Astrocyte (in vitro differentiated cells and primary cell): ENCODE measurements at regions not wholly inside any gene's neighbourhood (a gene's known extent, or its start where the extent isn't known, plus 50 kb on each side); places are given as distances from the start of the nearest gene placed in this dataset.

Experiments
- EZH2 ChIP-seq: IDR thresholded peaks from 2 replicates; pipeline ENCODE4 v1.6.1; 2012; ENCODE audit warnings: mild to moderate bottlenecking, low read length, inconsistent platforms; ENCODE audit not compliant: insufficient read depth
- TF ChIP-seq, protein P1 (sequence below): IDR thresholded peaks from 2 replicates; pipeline ENCODE4 v1.5.1; 2011; ENCODE audit warnings: low read depth, mild to moderate bottlenecking, inconsistent platforms, low read length, moderate library complexity; ENCODE audit not compliant: insufficient read depth

DNA sequence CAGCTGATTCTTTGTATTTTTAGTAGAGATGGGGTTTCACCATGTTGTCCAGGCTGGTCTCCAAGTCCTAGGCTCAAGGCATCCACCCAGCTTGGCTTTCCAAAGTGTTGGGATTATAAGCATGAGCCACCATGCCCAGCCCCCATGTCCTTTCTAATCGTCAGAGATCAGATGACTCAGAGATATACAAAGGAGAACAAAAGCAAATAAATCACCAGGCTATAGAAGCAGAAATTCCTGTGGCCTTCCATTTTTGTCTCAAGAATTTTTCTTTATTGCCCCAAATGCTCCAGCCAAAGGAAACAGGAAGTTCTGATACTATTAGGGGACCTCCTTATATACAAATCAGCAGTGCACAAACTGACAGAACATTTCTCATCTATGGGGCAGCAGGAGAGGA is 207.8 kb downstream of the RFC3 start:
- TF ChIP-seq, protein P1, sequence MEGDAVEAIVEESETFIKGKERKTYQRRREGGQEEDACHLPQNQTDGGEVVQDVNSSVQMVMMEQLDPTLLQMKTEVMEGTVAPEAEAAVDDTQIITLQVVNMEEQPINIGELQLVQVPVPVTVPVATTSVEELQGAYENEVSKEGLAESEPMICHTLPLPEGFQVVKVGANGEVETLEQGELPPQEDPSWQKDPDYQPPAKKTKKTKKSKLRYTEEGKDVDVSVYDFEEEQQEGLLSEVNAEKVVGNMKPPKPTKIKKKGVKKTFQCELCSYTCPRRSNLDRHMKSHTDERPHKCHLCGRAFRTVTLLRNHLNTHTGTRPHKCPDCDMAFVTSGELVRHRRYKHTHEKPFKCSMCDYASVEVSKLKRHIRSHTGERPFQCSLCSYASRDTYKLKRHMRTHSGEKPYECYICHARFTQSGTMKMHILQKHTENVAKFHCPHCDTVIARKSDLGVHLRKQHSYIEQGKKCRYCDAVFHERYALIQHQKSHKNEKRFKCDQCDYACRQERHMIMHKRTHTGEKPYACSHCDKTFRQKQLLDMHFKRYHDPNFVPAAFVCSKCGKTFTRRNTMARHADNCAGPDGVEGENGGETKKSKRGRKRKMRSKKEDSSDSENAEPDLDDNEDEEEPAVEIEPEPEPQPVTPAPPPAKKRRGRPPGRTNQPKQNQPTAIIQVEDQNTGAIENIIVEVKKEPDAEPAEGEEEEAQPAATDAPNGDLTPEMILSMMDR, result no peak
- TF ChIP-seq EZH2, result no peak
